GM18502 (cell line): ENCODE measurements at regions not wholly inside any gene's neighbourhood (a gene's known extent, or its start where the extent isn't known, plus 50 kb on each side); places are given as distances from the start of the nearest gene placed in this dataset.

Source experiments
- ATAC-seq: cut with Tn5 transposase; IDR thresholded peaks from one replicate; pipeline ENCODE4 v1.9.1; 2021; ENCODE audit warnings: mild to moderate bottlenecking; ENCODE audit not compliant: unreplicated experiment, poor library complexity

GRCh38 chr18:78856569-78857313, 122.9 kb upstream of the SALL3 start:
- no peak for ATAC-seq

GRCh38 chr18:78857314-78858150, 122.1 kb upstream of the SALL3 start:
- ATAC-seq, result no peak

- no peak for ATAC-seq
These were observed 119.9 kb upstream of the SALL3 start for GRCh38 chr18:78859686-78860085.

DNA sequence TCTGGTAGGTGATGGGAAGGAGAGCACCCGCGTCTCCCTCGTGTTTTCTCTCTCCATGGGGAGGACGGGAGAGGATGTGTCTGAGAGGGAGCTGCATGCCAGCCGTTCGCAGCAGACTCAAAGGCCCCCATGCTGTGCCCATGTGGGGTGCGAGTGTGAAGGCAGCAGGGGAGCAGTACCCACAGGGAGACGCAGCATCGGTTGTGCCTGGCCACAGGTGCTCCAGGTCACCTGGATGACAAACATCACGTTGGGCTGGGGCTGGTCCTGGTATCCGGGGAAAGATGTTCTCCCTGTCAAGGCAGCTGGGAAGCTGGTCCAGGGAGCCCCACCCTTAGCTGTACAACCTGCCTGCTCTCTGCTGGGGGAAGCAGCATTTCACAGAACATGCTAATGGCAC, 119.5 kb upstream of the SALL3 start:
- ATAC-seq, result no peak

- no peak for ATAC-seq
These were observed 118.5 kb upstream of the SALL3 start for GRCh38 chr18:78861116-78861515.

DNA sequence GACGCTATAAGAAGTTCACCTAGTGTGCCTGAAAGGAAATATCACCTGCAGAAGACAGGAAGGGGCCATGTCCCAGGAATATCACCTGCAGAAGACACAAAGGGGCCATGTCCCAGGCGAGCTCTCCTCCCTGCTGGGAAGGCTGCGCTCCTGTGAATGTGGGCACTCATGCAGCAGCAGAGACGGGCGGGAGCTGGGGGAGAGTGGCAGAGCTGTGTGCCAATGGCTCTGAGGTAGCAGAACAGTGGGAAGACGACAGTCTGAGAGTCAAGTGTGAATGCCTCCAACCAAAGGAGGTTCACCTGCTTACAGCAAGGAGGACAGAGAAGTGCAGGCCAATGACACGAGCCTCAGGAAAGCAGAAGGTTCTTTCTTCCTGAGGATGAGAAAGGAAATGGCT, 117.9 kb upstream of the SALL3 start:
- ATAC-seq, result no peak

- no peak for ATAC-seq
These were observed 117.2 kb upstream of the SALL3 start for GRCh38 chr18:78862395-78862794.

GRCh38 chr18:78865056-78865598, 114.5 kb upstream of the SALL3 start:
- ATAC-seq, result no peak

GRCh38 chr18:78865771-78866310, 113.8 kb upstream of the SALL3 start:
- no peak for ATAC-seq

GRCh38 chr18:78867131-78867530, 112.5 kb upstream of the SALL3 start:
- ATAC-seq, result no peak

- no peak for ATAC-seq
These were observed 111.0 kb upstream of the SALL3 start for GRCh38 chr18:78868330-78869316.

GRCh38 chr18:78871618-78872017, 108.0 kb upstream of the SALL3 start:
- no peak for ATAC-seq

DNA sequence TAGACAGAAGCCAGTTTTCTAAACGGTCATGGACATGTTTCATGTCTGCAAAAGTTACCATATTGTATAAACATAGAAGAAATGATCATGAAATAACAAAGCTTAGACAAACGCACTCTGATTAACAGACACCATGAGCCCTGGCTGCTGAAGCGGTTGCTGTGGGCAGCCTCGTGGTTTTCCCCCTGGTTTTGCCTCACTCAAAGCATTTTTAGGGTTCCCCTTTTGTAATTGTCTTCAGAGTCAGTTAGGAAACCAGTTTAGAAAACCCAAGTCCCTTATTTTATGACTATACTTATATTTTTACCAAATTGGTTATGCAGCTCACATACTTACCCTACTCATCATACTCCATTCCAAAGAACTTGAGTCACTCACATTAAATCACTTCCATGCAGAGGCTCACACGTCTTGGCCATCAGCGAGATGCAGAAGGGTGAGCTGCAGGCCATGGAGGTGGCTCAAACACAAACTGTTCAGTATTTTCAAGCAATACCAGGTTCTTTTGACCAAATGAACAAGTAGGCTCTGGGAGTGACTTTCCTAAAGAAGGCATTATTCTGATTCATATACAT, 105.6 kb upstream of the SALL3 start:
- no peak for ATAC-seq

DNA sequence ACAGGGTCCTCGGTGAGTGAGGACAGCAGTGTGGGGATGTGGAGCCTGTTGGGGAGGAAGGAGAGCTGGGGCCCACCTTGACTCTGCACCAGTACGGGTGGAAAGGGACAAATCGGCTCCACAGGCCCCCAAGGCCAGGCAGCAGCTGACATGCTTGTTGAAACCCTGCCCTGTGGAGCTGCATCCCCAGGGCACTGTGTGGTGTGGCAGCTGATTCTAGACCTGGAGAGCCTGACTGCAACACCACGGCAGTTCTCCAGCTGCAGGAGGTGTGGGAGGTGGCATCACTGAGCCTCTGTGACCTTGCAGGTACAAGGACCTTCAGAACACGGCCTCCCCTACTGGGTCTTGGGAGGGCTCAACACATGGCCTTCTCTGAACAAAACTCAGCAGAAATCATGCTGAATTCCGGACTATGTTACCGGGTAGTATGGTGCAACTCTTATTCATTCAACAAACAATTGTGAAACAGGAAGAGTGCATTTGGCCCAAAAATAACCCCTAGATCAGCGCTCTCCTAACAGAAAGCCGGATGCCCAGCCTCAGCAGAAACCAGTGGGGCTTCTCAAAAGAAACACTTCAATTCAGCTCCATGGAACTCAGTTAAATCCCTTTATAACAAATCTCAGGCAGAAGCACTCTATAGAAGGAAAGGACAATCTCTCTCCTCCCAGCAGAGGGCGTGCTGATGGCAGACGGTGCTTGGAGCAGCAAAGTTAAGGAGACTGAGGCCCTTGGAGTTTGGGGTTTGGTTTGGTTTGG, 104.4 kb upstream of the SALL3 start:
- ATAC-seq, result no peak

- ATAC-seq, result no peak
These were observed 103.6 kb upstream of the SALL3 start for GRCh38 chr18:78875778-78876650.

DNA sequence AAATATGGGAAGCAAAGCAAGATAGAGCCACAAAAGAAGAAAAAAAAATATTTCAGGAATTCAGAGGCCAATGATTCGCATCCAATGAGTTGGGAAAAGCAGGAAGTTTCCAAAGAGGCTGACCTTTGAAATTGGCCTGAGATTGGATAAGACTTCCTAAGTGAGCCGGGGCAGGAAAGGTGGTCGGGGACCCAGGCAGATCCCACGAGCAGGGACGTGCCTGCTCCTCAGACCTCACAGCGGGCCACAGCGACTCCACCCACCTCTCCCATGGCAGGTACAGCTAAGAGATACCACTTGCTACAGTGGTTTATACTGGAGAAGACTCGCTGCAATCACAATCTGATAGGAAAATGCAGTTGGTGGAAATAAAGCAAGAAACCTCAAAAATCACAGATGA, 102.8 kb upstream of the SALL3 start:
- ATAC-seq, result no peak

GRCh38 chr18:78878335-78878734, 101.3 kb upstream of the SALL3 start:
- ATAC-seq, result no peak
